ENCODE measurements at regions not wholly inside any gene's neighbourhood (a gene's known extent, or its start where the extent isn't known, plus 50 kb on each side); places are given as distances from the start of the nearest gene placed in this dataset.

DNA sequence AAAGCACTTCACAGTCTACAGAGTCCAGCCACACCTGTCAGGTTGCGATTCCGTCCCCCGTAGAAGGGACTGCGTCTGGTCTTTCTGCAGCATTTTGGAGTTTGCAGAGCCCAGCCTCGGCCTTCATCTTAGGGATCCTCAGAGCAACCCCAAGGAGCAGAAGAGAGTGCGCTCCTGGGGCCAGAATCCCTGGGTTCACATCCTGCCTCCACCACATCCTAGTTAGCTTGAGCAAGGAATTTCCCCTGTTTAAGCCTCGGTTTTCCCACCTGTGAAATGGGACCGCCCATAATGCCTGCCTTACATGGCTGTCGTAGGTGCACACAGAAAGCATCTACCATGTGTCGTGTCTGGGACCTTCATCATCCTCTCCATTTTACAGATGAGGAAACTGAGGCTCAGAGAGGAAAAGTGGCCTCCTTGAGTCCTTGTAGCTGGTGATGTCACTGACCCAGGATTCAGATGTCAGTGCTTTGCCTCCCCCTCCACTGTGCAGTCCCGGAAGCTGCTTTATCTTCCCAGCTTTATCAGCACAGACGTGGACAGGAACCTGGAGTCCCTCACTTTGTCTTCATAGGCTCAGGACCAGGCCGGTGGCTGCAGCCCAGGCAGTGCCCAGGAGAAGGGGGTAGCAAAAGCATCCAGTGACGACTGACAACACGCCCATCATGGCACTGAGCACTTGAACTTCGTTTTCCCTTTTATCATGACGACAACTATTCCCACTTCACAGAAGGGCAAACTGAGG lies 438.5 kb downstream of the MATN1 start:
- TF ChIP-seq EP300 (IDR thresholded peaks at IDR 0.05) (no peak), POLR2A (IDR thresholded peaks at IDR 0.05) (no peak), POLR2AphosphoS5 (IDR thresholded peaks at IDR 0.05) (no peak)
- TF ChIP-seq, protein P1, sequence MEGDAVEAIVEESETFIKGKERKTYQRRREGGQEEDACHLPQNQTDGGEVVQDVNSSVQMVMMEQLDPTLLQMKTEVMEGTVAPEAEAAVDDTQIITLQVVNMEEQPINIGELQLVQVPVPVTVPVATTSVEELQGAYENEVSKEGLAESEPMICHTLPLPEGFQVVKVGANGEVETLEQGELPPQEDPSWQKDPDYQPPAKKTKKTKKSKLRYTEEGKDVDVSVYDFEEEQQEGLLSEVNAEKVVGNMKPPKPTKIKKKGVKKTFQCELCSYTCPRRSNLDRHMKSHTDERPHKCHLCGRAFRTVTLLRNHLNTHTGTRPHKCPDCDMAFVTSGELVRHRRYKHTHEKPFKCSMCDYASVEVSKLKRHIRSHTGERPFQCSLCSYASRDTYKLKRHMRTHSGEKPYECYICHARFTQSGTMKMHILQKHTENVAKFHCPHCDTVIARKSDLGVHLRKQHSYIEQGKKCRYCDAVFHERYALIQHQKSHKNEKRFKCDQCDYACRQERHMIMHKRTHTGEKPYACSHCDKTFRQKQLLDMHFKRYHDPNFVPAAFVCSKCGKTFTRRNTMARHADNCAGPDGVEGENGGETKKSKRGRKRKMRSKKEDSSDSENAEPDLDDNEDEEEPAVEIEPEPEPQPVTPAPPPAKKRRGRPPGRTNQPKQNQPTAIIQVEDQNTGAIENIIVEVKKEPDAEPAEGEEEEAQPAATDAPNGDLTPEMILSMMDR (IDR thresholded peaks at IDR 0.05), result no peak
- Histone ChIP-seq H3K4me1 (no peaks in the 10 kb centered on the region), H3K27ac (no peak overlapping the region), H3K36me3 (no peaks in the 10 kb centered on the region), H3K4me3 (no peak overlapping the region), H3K27me3 (peaks cover 24% of the 10 kb centered on the region), H3K9me3 (no peaks in the 10 kb centered on the region)
- ATAC-seq, result no peak
- WGBS, 2 donors (ENCODE audit: low coverage in 1 of 2), result 78 to 80% methylated on average over 3 to 10 of the region's 17 CpGs

- no peak for TF ChIP-seq POLR2A (IDR thresholded peaks at IDR 0.05)
- TF ChIP-seq, protein P1 (IDR thresholded peaks at IDR 0.05), result no peak
- no peak for TF ChIP-seq EP300 (IDR thresholded peaks at IDR 0.05)
- no peak for TF ChIP-seq POLR2AphosphoS5 (IDR thresholded peaks at IDR 0.05)
- Histone ChIP-seq H3K36me3 (no peaks in the 10 kb centered on the region), H3K27ac (no peak overlapping the region), H3K4me1 (no peaks in the 10 kb centered on the region), H3K27me3 (peaks cover 19% of the 10 kb centered on the region), H3K9me3 (no peaks in the 10 kb centered on the region), H3K4me3 (no peak overlapping the region)
- no peak for ATAC-seq
- 70 to 88% methylated on average over 2 to 3 of the region's 4 CpGs for WGBS, 2 donors (ENCODE audit: low coverage in 1 of 2)
Observed at GRCh38 chr1:30284226-30284625, 439.2 kb downstream of the MATN1 start.

- Histone ChIP-seq H3K4me3 (no peak overlapping the region), H3K27me3 (peaks cover 17% of the 10 kb centered on the region), H3K27ac (no peak overlapping the region), H3K4me1 (no peaks in the 10 kb centered on the region), H3K9me3 (no peaks in the 10 kb centered on the region), H3K36me3 (no peaks in the 10 kb centered on the region)
- 67% methylated on average over 1 of the region's 8 CpGs; no CpG with 5 or more reads in 1 of the 2 donors for WGBS, 2 donors (ENCODE audit: low coverage in 1 of 2)
- no peak for TF ChIP-seq POLR2AphosphoS5 (IDR thresholded peaks at IDR 0.05)
- TF ChIP-seq POLR2A (IDR thresholded peaks at IDR 0.05), result no peak
- TF ChIP-seq, protein P1 (IDR thresholded peaks at IDR 0.05), result no peak
- no peak for TF ChIP-seq EP300 (IDR thresholded peaks at IDR 0.05)
- ATAC-seq, result no peak
Observed at GRCh38 chr1:30283199-30283962, 440.0 kb downstream of the MATN1 start.

- 67 to 86% methylated on average over 2 of the region's 2 CpGs for WGBS, 2 donors (ENCODE audit: low coverage in 1 of 2)
- no peaks in the 10 kb centered on the region for H3K9me3 ChIP-seq
- H3K27me3 ChIP-seq, result peaks cover 17% of the 10 kb centered on the region
- H3K4me1 ChIP-seq, result no peaks in the 10 kb centered on the region
- H3K36me3 ChIP-seq, result no peaks in the 10 kb centered on the region
- no peak overlapping the region for H3K4me3 ChIP-seq
- TF ChIP-seq POLR2A (IDR thresholded peaks at IDR 0.05) (no peak), POLR2AphosphoS5 (IDR thresholded peaks at IDR 0.05) (no peak), EP300 (IDR thresholded peaks at IDR 0.05) (no peak)
- TF ChIP-seq, protein P1 (IDR thresholded peaks at IDR 0.05), result no peak
- ATAC-seq, result no peak
- no peak overlapping the region for H3K27ac ChIP-seq
Observed at GRCh38 chr1:30280572-30280971, 442.8 kb downstream of the MATN1 start.
